Breast epithelium (tissue), 3 donors: ENCODE measurements at regions not wholly inside any gene's neighbourhood (a gene's known extent, or its start where the extent isn't known, plus 50 kb on each side); places are given as distances from the start of the nearest gene placed in this dataset.

Source experiments
- POLR2A ChIP-seq: fragments of 450-650 bp; IDR thresholded peaks from one replicate; pipeline ENCODE4 v1.6.1; 2016; ENCODE audit warnings: antibody characterized with exemption, mild to moderate bottlenecking, moderate library complexity
- POLR2AphosphoS5 ChIP-seq, 3 donors: sonication (generic); formaldehyde crosslinking; IDR thresholded peaks; one replicate each; pipeline ENCODE4 v1.6.1; 2017; ENCODE audit warnings: antibody characterized with exemption in 3 of 3
- TF ChIP-seq, protein P1 (sequence below), 3 donors: fragments of 450-650 bp; IDR thresholded peaks; one replicate each; pipeline ENCODE4 v1.5.1; 2016 to 2017; ENCODE audit warnings: antibody characterized with exemption in 3 of 3, mild to moderate bottlenecking in 3 of 3, moderate library complexity in 3 of 3

DNA sequence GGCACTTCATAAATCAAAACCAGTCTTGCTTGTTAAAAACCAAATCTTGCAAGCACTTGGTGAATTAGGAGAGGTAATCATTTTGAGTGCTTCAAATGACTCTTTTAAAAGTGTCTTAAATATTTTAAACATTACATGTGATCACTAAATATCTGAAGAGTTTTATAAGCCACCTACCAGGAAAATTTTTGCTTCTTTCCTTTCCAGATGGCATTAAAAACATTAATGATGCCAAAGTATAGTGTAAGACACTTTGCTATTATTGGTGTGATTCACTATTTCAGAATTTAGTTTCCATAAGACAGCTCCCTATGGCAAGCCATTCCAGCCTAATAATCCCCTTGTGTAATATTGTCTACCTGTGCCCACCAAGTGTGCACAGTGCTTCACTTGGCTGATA is 548.8 kb upstream of the ADAMTS5 start:
- TF ChIP-seq, protein P1, sequence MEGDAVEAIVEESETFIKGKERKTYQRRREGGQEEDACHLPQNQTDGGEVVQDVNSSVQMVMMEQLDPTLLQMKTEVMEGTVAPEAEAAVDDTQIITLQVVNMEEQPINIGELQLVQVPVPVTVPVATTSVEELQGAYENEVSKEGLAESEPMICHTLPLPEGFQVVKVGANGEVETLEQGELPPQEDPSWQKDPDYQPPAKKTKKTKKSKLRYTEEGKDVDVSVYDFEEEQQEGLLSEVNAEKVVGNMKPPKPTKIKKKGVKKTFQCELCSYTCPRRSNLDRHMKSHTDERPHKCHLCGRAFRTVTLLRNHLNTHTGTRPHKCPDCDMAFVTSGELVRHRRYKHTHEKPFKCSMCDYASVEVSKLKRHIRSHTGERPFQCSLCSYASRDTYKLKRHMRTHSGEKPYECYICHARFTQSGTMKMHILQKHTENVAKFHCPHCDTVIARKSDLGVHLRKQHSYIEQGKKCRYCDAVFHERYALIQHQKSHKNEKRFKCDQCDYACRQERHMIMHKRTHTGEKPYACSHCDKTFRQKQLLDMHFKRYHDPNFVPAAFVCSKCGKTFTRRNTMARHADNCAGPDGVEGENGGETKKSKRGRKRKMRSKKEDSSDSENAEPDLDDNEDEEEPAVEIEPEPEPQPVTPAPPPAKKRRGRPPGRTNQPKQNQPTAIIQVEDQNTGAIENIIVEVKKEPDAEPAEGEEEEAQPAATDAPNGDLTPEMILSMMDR (IDR thresholded peaks at IDR 0.05) = no peak
- no peak for TF ChIP-seq POLR2AphosphoS5 (IDR thresholded peaks at IDR 0.05)
- TF ChIP-seq POLR2A = no peak
